ENCODE measurements at regions not wholly inside any gene's neighbourhood (a gene's known extent, or its start where the extent isn't known, plus 50 kb on each side); places are given as distances from the start of the nearest gene placed in this dataset.

DNA sequence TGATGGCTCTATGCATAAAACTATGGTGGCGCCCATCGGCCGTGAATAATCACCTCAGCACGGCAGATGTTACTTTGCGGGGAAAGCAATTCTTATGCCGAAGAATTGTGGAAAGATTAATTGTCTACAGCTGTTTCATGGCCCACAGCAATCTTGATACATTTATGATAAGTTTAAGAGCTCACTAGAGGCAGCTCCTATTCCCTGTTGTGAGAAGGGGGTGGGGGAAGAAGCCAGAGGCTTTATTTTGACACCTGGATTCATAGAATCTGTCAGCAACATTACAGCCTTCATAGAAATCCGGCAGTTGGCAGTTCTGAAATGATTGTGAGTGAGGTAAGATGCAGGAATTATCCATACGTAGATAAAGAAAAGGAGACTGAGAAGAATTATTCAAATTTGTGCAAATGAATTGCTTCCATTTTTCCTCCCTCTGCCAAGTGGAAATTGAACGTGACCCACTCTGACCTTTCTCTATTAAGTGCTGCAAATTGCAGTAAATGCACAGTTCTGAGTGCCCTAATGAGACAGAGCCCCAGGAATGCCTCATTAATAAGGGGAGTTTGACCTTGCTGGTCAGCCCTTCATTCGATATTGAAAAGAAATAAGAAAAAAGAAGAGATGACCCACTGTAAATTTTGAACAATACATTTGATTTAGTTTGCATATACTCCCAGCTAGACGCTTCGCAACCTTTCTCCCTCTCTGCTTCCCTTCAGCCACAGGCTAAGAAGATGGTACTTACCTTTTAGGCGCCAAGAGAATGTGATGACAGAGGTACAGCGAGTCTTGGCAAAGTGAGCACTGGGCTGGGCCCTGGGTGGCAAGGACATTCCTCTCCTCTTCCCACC is 188.8 kb downstream of the GPAT3 start:
- no peak for DNase-seq (ENCODE audit: low read depth)

- DNase-seq (ENCODE audit: low read depth): no peak
Measured at GRCh38 chr4:83723609-83724008, 187.7 kb downstream of the GPAT3 start.

DNA sequence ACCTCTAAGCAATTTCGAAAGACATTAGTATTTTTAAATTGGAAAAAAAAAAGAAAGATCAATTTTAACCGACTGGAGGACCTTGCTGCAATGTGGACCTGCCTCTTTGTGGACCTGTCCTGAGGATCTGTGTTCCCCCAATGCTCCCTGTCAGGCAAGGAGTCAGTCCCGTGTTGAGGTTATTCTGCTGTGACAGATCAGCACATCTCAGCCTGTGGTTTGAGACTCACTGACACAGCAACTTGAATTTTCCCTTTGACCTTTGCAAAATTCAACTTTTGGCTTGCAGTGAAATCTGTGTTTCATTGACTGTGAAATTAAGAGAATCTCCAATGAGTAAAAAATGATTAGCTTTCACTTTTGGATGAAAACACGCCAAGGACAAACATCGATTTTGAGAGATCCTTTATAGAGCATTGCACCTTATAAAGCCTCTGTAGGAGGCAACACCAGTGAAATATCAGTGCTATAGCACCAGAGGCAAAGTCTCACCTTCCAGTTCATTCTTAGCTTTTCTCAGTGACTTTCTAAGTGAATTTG is 186.9 kb downstream of the GPAT3 start:
- no peak for DNase-seq (ENCODE audit: low read depth)

DNA sequence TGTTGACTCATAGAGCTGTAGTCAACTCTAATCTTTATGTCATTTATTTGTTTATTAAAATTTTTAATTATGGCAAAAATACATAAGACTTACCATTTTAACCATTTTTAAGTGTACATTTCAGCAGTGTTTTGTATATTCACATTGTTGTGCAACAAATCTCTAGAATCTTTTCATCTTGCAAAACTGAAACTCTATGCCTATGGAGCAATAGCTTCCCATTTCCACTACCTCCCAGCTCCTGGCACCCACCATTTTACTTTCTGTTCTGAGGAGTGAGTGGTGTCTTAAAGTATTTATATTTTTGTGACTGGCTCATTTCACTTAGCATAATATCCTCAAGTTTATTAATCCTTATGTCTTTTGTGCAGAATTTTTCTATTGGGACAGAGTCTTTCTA is 181.0 kb downstream of the GPAT3 start:
- no peak for DNase-seq (ENCODE audit: low read depth)

- DNase-seq (ENCODE audit: low read depth): no peak
Measured at GRCh38 chr4:83712890-83713289, 177.0 kb downstream of the GPAT3 start.

DNA sequence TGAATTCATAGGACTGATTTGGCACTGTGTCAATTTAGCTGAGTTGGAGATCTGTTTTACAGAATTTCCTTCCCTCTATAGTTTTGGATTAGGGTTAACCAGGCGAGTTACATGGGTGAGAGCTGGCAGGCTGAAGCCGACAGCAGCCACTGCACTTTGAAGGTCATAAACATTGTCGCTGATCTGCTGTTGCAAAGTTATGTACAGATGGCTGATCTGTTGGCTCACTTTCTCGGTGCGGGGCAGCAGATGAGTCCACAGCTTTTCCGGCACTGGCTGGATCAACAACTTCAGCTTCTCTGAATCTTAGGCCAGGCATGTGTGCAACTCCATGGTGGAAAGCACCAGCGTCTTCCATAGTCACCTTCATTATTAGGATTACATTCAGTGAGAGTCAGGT is 173.7 kb downstream of the GPAT3 start:
- DNase-seq (ENCODE audit: low read depth): no peak

DNA sequence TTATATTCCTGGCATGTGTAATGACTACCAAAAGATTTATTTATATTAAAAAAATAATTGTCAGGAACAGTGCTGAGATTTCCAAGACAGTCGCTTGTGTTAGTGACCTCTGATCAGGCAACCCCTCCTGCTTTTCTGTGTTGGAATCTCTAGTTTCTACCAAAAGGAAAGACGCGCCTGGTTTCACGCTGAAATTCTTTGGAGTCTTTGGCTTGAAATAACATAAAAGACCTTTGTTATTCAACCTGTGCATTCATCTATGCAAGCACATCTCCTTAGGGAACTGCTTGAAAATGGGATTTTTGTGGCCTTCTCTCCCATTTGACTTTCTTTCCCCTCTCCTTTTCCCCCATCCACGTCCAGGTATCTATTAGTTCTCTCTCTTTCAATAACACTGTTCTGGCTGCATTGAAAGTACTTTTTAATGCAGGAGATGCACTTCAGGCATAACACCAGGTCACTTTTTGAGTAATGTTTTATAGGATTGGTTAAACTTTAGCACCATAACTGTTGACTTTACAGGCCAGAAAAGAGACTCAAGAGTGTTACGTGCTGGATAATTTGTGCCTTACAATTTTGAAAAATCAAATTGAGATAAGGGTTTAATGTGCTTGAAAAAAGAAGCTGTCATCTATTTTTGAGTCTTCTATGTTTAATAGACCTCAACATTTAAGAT is 172.7 kb downstream of the GPAT3 start:
- no peak for DNase-seq (ENCODE audit: low read depth)

DNA sequence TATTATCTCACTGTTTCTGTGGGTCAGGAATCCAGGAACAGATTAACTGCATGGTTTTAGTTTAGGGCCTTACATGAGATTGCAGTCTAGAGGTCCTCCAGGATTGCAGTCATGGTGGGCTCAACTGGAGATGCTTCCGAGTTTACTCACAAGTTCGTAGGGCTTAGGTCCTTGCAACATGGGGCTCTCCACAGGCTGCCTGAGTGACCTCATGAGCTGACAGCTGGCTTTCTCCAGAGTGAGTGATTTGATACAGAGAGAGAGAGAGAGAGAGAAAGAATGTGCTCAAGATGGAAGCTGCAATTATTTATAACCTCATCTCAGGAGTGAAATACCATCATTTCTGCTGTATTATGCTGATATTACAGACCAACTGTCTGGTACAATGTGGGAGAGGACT is 168.9 kb downstream of the GPAT3 start:
- no peak for DNase-seq (ENCODE audit: low read depth)

GRCh38 chr4:83703752-83704151 is 167.8 kb downstream of the GPAT3 start:
- no peak for DNase-seq (ENCODE audit: low read depth)

- no peak for DNase-seq (ENCODE audit: low read depth)
Measured at GRCh38 chr4:83701041-83701440, 165.1 kb downstream of the GPAT3 start.

DNA sequence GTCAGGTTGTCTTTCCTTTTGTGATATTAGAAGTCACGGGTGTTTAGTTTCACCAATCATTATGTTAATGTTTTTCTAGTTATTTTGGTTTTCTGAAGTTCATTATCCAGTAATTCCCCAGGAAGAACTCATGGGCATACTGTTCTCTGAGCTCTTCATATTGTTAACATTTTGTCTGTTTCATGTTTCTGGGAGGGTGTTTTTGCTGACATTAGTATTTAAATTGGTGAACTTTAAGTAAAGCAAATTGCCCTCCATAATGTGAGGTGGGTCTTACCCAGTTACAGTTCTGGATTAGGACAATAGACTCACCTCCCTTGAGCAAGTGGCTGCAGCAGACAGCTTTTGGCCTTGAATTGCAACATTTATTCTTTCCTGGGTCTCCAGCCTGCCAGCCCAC is 163.4 kb downstream of the GPAT3 start:
- DNase-seq (ENCODE audit: low read depth): no peak

- DNase-seq (ENCODE audit: low read depth): no peak
Measured at GRCh38 chr4:83692028-83692427, 156.1 kb downstream of the GPAT3 start.

GRCh38 chr4:83686166-83686565 is 150.3 kb downstream of the GPAT3 start:
- no peak for DNase-seq (ENCODE audit: low read depth)

GRCh38 chr4:83679692-83680091 is 143.8 kb downstream of the GPAT3 start:
- no peak for DNase-seq (ENCODE audit: low read depth)

DNA sequence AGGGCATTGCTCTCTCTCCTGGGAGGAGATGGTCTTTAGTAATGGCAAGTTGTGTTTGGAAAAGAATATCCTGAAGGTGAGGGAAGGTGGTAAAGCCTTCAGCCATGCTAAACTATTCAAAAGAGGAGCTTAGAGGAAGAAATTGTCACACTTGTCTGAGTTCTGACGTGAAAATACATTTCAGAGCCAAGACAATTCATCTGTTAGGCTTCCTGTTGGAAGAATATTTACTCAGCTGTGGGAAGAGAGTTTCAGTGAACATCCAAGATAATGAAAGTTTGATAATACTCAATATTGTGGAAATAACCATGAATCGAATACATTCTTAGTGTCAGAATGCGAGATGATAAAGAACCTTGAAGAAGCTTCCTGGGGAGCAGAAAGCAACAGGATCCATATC is 143.3 kb downstream of the GPAT3 start:
- no peak for DNase-seq (ENCODE audit: low read depth)

DNA sequence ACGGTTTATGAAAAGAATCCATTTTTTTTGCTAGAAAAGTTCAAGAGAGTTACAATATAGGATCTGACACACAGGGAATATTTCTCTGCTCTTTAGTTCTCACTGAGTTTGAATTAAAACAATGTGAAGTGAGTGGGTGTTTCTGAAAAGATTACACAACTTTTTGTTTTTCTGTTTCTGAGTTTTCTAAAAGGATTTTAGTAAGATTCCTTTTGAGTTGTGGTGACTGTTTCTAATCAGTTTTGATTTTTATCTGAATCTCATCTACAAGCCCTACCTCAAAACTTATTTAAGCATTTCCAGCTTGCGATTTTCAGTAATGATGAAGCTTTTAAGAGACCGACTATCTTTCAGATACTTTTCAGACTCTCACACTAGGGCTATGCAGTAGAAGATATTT is 141.7 kb downstream of the GPAT3 start:
- no peak for DNase-seq (ENCODE audit: low read depth)

GRCh38 chr4:83664741-83665140 is 128.8 kb downstream of the GPAT3 start:
- DNase-seq (ENCODE audit: low read depth): no peak

DNA sequence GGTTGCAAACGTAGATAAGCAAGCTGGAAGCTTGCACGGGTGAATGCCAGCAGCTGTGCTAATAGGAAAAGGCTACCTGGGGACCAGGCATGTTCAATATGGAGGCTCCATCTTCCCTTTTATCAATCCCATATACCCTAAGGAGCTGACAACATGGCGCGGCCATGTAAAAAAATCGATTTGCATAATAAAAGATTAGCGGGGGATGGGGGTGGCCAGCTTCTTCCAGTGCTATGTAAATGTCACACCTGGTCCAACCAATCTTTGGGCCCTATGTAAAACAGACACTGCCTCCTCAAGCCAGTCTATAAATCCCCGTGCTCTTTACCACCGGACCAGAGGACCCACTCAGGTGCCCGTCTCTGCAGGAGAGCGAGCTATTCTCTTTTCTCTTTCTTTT is 128.2 kb downstream of the GPAT3 start:
- no peak for DNase-seq (ENCODE audit: low read depth)

DNA sequence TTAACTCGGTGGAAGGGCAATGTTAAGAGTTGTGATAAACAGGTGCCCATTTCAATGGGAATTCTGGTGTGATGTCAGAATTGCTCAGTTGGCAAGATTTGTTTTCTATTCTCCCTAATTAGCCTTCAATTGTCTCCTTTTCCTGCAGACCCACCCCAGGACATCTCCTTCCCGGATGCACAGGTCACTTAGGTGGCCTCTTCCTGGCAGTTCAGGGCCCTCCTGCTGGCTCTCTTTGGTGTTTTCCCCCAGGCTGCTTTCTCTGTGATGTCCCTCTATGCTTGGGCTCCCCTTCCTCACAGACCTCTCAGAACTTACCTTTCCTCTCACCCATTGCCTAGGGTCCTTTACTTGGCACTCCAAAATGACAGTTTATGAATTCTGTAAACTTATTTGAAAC is 126.3 kb downstream of the GPAT3 start:
- no peak for DNase-seq (ENCODE audit: low read depth)

DNA sequence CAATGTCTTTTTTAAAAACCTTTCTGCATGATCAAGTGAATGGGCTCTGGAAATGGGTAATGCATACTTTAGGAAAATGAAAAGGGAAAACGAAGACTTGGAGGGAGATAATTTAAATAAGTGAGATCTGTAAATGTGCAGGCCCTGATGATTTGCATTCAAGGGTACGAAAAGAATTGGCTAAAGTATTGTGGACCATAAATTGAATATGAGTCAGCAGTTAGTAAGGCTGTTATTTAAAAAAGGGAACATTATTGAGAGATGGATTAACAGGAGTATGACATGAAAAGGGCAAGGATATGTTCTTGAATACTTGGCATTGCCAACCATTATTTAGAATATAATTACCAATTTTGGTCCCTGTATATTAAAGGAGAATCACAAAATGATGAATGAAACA is 125.5 kb downstream of the GPAT3 start:
- no peak for DNase-seq (ENCODE audit: low read depth)

- no peak for DNase-seq (ENCODE audit: low read depth)
Measured at GRCh38 chr4:83660578-83660977, 124.7 kb downstream of the GPAT3 start.

- peak; percentile 31 for DNase-seq (ENCODE audit: low read depth)
Measured at GRCh38 chr4:83658806-83659205, 122.9 kb downstream of the GPAT3 start.

DNA sequence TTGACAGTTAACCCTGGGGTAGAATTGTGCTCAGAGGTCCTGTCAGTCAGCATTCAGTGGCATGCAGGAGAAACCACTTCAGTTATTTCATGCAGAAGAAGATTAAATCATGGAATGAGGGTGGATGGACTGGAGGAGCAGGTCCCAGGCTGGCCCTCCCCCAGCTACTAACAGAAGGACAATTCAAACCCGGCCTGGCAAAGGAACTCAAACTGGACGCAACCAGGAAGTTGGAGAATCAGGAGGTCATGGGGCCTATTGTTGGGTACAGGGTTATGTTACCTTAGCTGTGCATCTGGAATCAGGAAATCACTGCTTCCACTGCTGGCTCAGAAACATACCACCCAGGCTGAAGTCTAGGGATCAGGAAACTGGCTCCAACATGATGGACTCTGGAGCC is 121.4 kb downstream of the GPAT3 start:
- DNase-seq (ENCODE audit: low read depth): no peak

Measured in forelimb muscle (tissue), 1 donor.